ENCODE measurements at regions not wholly inside any gene's neighbourhood (a gene's known extent, or its start where the extent isn't known, plus 50 kb on each side); places are given as distances from the start of the nearest gene placed in this dataset.

DNA sequence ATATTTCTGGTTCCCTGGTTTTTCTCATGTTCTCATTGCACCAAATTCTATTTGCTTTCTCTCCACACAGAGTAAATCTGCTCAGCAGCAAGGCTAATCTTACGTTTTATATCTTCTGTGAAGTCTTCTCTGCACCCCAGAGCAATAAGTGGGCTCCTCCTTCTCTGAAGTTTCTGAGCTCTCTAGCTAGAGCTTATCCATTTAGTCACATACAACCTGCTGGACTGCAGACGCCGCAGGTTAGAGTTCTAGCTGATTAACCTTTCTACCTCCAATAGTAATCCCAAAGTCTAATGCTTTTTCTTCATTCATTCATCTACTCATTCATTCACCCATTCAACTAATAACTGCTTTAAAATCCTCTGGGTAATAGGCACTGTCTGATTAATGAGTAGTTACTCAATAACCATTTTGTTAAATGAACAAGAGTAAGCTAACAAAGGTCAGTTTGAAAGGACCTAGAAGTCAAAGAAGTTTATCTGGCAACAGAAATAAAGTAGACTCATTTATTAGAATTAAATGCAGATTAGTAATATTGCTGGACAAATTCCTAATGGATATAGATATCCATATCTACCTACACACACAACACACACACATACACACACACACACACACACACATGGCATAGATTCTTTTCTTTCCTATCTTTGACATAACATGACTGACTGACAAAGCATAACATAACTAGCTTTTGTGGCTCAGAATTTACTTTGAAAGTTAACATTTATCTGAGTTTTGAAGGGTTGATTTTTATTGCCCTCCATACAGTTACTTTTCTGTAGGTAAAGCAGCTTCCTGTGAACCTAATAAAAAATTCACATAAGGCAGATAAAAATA lies 984.6 kb upstream of the SEMA6A start:
- Histone ChIP-seq H3K4me1 (ENCODE audit: insufficient read depth, low read length) (no peaks in the 10 kb centered on the region), H3K4ac (ENCODE audit: low read depth, low read length) (no peak overlapping the region), H3K18ac (ENCODE audit: insufficient read length, low read depth, low read length) (no peak overlapping the region), H2BK12ac (ENCODE audit: insufficient read length, low read depth, low read length) (no peak overlapping the region), H2BK5ac (ENCODE audit: insufficient read length, low read length) (no peak overlapping the region), H2BK15ac (ENCODE audit: low read depth, low read length) (no peak overlapping the region), H4K8ac (replicated peaks; ENCODE audit: insufficient read length, low read depth, low read length) (no peak overlapping the region), H3K23me2 (ENCODE audit: insufficient read length, low read depth, low read length, poor library complexity, severe bottlenecking) (no peaks in the 10 kb centered on the region), H3K27ac (ENCODE audit: insufficient read length, low read depth, low read length) (no peak overlapping the region), H3K79me2 (ENCODE audit: insufficient read depth, low read length) (no peaks in the 10 kb centered on the region), H3K9ac (ENCODE audit: extremely low read depth, insufficient read length, low read length) (no peak overlapping the region), H3K23ac (ENCODE audit: insufficient read length, low read depth, low read length) (no peak overlapping the region), H3T11ph (ENCODE audit: low read length) (no peak overlapping the region), H2BK20ac (ENCODE audit: low read depth, low read length, poor library complexity, severe bottlenecking) (no peak overlapping the region), H4K91ac (ENCODE audit: insufficient read length, low read depth, low read length) (no peak overlapping the region), H3K14ac (ENCODE audit: insufficient read depth, low read length) (no peak overlapping the region), H3K9me3 (ENCODE audit: control insufficient read depth, low read depth, low read length) (no peaks in the 10 kb centered on the region), H4K20me1 (ENCODE audit: control insufficient read depth, insufficient read depth, insufficient read length) (no peaks in the 10 kb centered on the region), H2AFZ (ENCODE audit: low read length) (no peak overlapping the region), H2BK120ac (ENCODE audit: low read depth, low read length, poor library complexity, severe bottlenecking) (no peak overlapping the region), H2AK5ac (ENCODE audit: insufficient read length, low read length) (no peak overlapping the region), H3K79me1 (ENCODE audit: insufficient read depth, low read depth, low read length, poor library complexity, severe bottlenecking) (no peaks in the 10 kb centered on the region), H3K4me2 (ENCODE audit: insufficient read depth, insufficient read length, low read length) (no peak overlapping the region), H4K5ac (ENCODE audit: insufficient read length, low read depth, low read length) (no peak overlapping the region), H3K27me3 (ENCODE audit: insufficient read depth, low read length) (no peaks in the 10 kb centered on the region), H3K56ac (ENCODE audit: insufficient read length, low read depth, low read length) (no peak overlapping the region)
- no peak for TF ChIP-seq CTCF (conservative IDR thresholded peaks at IDR 0.05)
- no peaks in the 10 kb centered on the region for H3K9me3 Mint-ChIP-seq
- WGBS (ENCODE audit: extremely low coverage, insufficient read length, low lambda C conversion rate), result no CpG with 5 or more reads among the region's 3 CpGs
- DNase-seq, result no peak
- H3K4me1 Mint-ChIP-seq, result no peaks in the 10 kb centered on the region
- no peak overlapping the region for H3K27ac Mint-ChIP-seq
- H3K27me3 Mint-ChIP-seq (ENCODE audit: low read depth), result no peaks in the 10 kb centered on the region
- H3K4me3 Mint-ChIP-seq, result no peak overlapping the region
- H3K36me3 Mint-ChIP-seq (ENCODE audit: insufficient read depth in 1 of 3, low read depth in 3 of 3), result no peaks in the 10 kb centered on the region
